MM.1S (cell line): ENCODE measurements at regions not wholly inside any gene's neighbourhood (a gene's known extent, or its start where the extent isn't known, plus 50 kb on each side); places are given as distances from the start of the nearest gene placed in this dataset.

Experiments
- CTCF ChIP-seq: fragments of 300-600 bp; sonication (generic); IDR thresholded peaks from 2 replicates; pipeline ENCODE4 v1.5.1; 2016; ENCODE audit warnings: antibody characterized with exemption, low read length, mixed read lengths
- EZH2 ChIP-seq: fragments of 300-600 bp; sonication (generic); optimal IDR thresholded peaks from 2 replicates; pipeline ENCODE3; 2017; ENCODE audit warnings: low read depth, mild to moderate bottlenecking, antibody characterized with exemption, low read length, mixed read lengths
- EZH2phosphoT487 ChIP-seq: fragments of 300-600 bp; sonication (generic); IDR thresholded peaks from 2 replicates; pipeline ENCODE4 v1.6.1; 2018; ENCODE audit warnings: antibody characterized with exemption, low read length

DNA sequence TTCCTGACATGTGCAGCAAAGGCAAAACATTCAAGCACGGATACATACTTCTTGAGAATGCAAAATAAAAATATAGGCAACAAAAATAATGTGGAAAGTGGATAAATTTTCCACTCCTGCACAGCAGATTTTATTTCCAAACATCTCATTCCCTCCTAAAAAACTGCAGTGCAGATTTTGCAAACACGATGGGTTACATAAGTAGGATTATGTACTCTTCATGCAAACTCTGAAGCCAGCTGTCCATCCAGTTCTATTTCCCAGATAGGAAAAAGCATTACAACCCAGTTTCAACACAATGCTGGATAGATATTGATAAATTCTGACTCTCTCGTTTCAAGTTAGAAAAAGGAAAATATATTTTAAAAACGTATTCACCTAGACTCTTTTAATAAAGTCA lies 52.7 kb upstream of the CCNG1 start:
- TF ChIP-seq EZH2 (no peak), CTCF (no peak), EZH2phosphoT487 (no peak)
